Caco-2 (cell line): ENCODE measurements at regions not wholly inside any gene's neighbourhood (a gene's known extent, or its start where the extent isn't known, plus 50 kb on each side); places are given as distances from the start of the nearest gene placed in this dataset.
"Not testable (repeated sequence)": the region's sequence is repeated elsewhere in the genome, so short reads cannot be mapped to it uniquely, and the experiment has no call there.

Source experiments
- BruUV-seq: library from RNA; stranded (reverse); fragments of 400-500 nt; replicated peaks from 2 replicates; lab custom pipeline; 2021; lab: Mats Ljungman, UMichigan
- CTCF ChIA-PET: fragments of 300-600 bp; sonication (Branson Sonifier 250); formaldehyde crosslinking; loops from one replicate; lab custom pipeline; 2022; ENCODE audit warnings: antibody characterized with exemption; lab: Charles Lee
- POLR2A ChIA-PET: fragments of 300-600 bp; sonication (Branson Sonifier 250); formaldehyde crosslinking; loops from one replicate; lab custom pipeline; 2022; ENCODE audit warnings: antibody characterized with exemption; lab: Charles Lee
- DNase-seq, 2 experiments: peaks; one replicate each; pipeline versions ENCODE4 v3.0.0 to v3.0.0-alpha.2; 2020 to 2022
- H3K27me3 ChIP-seq: replicated peaks from 2 replicates; pipeline ENCODE4 v1.6.0; 2011; ENCODE audit warnings: low read length; ENCODE audit not compliant: control insufficient read depth, insufficient read depth
- H3K36me3 ChIP-seq: 2 replicates; pipeline ENCODE4 v1.5.1; 2011; ENCODE audit warnings: low read length; ENCODE audit not compliant: control insufficient read depth, insufficient read depth
- H3K4me1 ChIP-seq: fragments of 250-450 bp; sonication (Bioruptor Pico); 2 replicates; pipeline ENCODE4 v1.5.1; 2020; ENCODE audit warnings: mild to moderate bottlenecking
- H3K4me3 ChIP-seq: 2 replicates; pipeline ENCODE4 v1.5.1; 2011; ENCODE audit warnings: low read depth, mild to moderate bottlenecking, control low read depth, low read length
- H3K9me3 ChIP-seq: fragments of 250-450 bp; sonication (Bioruptor Pico); 2 replicates; pipeline ENCODE4 v1.5.1; 2020; ENCODE audit warnings: mild to moderate bottlenecking, moderate library complexity
- H3K27ac Mint-ChIP-seq: one replicate; pipeline ENCODE4 v1.8.0; 2022; ENCODE audit warnings: mixed read lengths; ENCODE audit not compliant: unreplicated experiment
- H3K27me3 Mint-ChIP-seq: one replicate; pipeline ENCODE4 v1.8.0; 2022; ENCODE audit warnings: mixed read lengths; ENCODE audit not compliant: insufficient read depth, unreplicated experiment
- H3K36me3 Mint-ChIP-seq: one replicate; pipeline ENCODE4 v1.8.0; 2022; ENCODE audit warnings: mild to moderate bottlenecking, mixed read lengths; ENCODE audit not compliant: insufficient read depth, unreplicated experiment
- H3K4me1 Mint-ChIP-seq: one replicate; pipeline ENCODE4 v1.8.0; 2022; ENCODE audit warnings: low read depth, mixed read lengths; ENCODE audit not compliant: unreplicated experiment
- H3K4me3 Mint-ChIP-seq: one replicate; pipeline ENCODE4 v1.8.0; 2022; ENCODE audit warnings: mild to moderate bottlenecking, moderate library complexity, mixed read lengths; ENCODE audit not compliant: unreplicated experiment
- H3K9me3 Mint-ChIP-seq: one replicate; pipeline ENCODE4 v1.8.0; 2022; ENCODE audit warnings: mixed read lengths; ENCODE audit not compliant: unreplicated experiment
- intact Hi-C: fragments of 100-400 bp; cut with micrococcal nuclease; formaldehyde crosslinking; loops from one replicate; pipeline ENCODE4 v1.10.0; 2022; ENCODE audit not compliant: unreplicated experiment
- TF ChIP-seq, protein P1 (sequence below), 2 experiments: fragments of 200-600 bp in 1 of 2; IDR thresholded peaks; 1 replicate in 1 of 2; 2 replicates in 1 of 2; pipeline versions ENCODE4 v1.5.1 to v1.8.0; 2011 to 2022; ENCODE audit warnings: antibody characterized with exemption in 1 of 2, control low read depth in 1 of 2, inconsistent platforms in 1 of 2, low read depth in 1 of 2, low read length in 1 of 2, mild to moderate bottlenecking in 1 of 2, moderate library complexity in 1 of 2; ENCODE audit not compliant: insufficient read depth in 1 of 2, severe bottlenecking in 1 of 2, unreplicated experiment in 1 of 2

- Mint-ChIP-seq H3K27ac (no peak overlapping the region), H3K27me3 (no peaks in the 10 kb centered on the region)
- no TSS peak for BruUV-seq
Measured at GRCh38 chr22:23453277-23453676, 126.8 kb downstream of the IGLL1 start.

GRCh38 chr22:23452231-23453010, 127.7 kb downstream of the IGLL1 start:
- no peaks in the 10 kb centered on the region for H3K27me3 Mint-ChIP-seq
- DNase-seq, result no peak
- H3K27ac Mint-ChIP-seq, result no peak overlapping the region
- no peaks in the 10 kb centered on the region for H3K4me1 Mint-ChIP-seq
- POLR2A ChIA-PET, result no interaction called here
- H3K36me3 Mint-ChIP-seq, result peaks cover 6% of the 10 kb centered on the region
- H3K36me3 ChIP-seq, result no peaks in the 10 kb centered on the region
- CTCF ChIA-PET, result no interaction called here
- H3K4me1 ChIP-seq, result no peaks in the 10 kb centered on the region
- no peaks in the 10 kb centered on the region for H3K9me3 ChIP-seq
- no peak overlapping the region for H3K4me3 ChIP-seq
- H3K9me3 Mint-ChIP-seq, result peaks cover 1% of the 10 kb centered on the region
- TF ChIP-seq, protein P1, sequence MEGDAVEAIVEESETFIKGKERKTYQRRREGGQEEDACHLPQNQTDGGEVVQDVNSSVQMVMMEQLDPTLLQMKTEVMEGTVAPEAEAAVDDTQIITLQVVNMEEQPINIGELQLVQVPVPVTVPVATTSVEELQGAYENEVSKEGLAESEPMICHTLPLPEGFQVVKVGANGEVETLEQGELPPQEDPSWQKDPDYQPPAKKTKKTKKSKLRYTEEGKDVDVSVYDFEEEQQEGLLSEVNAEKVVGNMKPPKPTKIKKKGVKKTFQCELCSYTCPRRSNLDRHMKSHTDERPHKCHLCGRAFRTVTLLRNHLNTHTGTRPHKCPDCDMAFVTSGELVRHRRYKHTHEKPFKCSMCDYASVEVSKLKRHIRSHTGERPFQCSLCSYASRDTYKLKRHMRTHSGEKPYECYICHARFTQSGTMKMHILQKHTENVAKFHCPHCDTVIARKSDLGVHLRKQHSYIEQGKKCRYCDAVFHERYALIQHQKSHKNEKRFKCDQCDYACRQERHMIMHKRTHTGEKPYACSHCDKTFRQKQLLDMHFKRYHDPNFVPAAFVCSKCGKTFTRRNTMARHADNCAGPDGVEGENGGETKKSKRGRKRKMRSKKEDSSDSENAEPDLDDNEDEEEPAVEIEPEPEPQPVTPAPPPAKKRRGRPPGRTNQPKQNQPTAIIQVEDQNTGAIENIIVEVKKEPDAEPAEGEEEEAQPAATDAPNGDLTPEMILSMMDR (IDR thresholded peaks at IDR 0.05; ENCODE audit: insufficient read depth in 1 of 2, low read depth in 1 of 2, low read length in 1 of 2, severe bottlenecking in 1 of 2, unreplicated experiment in 1 of 2), result no peak
- BruUV-seq, result no TSS peak
- H3K27me3 ChIP-seq, result no peaks in the 10 kb centered on the region
- H3K4me3 Mint-ChIP-seq, result no peak overlapping the region
- intact Hi-C loops, result no loop called here

More at GRCh38 chr22:23453277-23453676, 126.8 kb downstream of the IGLL1 start:
- Histone ChIP-seq H3K36me3 (no peaks in the 10 kb centered on the region), H3K4me3 (no peak overlapping the region), H3K4me1 (no peaks in the 10 kb centered on the region), H3K9me3 (no peaks in the 10 kb centered on the region), H3K27me3 (no peaks in the 10 kb centered on the region)
- H3K9me3 Mint-ChIP-seq, result no peaks in the 10 kb centered on the region
- peaks cover 6% of the 10 kb centered on the region for H3K36me3 Mint-ChIP-seq
- intact Hi-C loops, result no loop called here
- DNase-seq, result no peak
- POLR2A ChIA-PET, result no interaction called here
- TF ChIP-seq, protein P1 (IDR thresholded peaks at IDR 0.05; ENCODE audit: insufficient read depth in 1 of 2, low read depth in 1 of 2, low read length in 1 of 2, severe bottlenecking in 1 of 2, unreplicated experiment in 1 of 2), result no peak
- H3K4me1 Mint-ChIP-seq, result no peaks in the 10 kb centered on the region
- H3K4me3 Mint-ChIP-seq, result no peak overlapping the region
- CTCF ChIA-PET, result no interaction called here

- DNase-seq, BruUV-seq, CTCF ChIA-PET, intact Hi-C loops, H3K4me1 Mint-ChIP-seq, H3K9me3 Mint-ChIP-seq, H3K4me1 ChIP-seq, H3K36me3 ChIP-seq, H3K27me3 Mint-ChIP-seq, H3K27me3 ChIP-seq, H3K4me3 ChIP-seq, H3K27ac Mint-ChIP-seq, H3K36me3 Mint-ChIP-seq, POLR2A ChIA-PET, H3K9me3 ChIP-seq, H3K4me3 Mint-ChIP-seq: not testable (repeated sequence)
Measured at GRCh38 chr22:23451452-23452230, 128.4 kb downstream of the IGLL1 start.

- DNase-seq, CTCF ChIA-PET, H3K27me3 ChIP-seq, H3K9me3 ChIP-seq, H3K4me3 Mint-ChIP-seq, H3K27me3 Mint-ChIP-seq, H3K4me1 ChIP-seq, H3K36me3 ChIP-seq, H3K27ac Mint-ChIP-seq, H3K36me3 Mint-ChIP-seq, intact Hi-C loops, BruUV-seq, H3K4me3 ChIP-seq, POLR2A ChIA-PET, H3K4me1 Mint-ChIP-seq: not testable (repeated sequence)
- H3K9me3 Mint-ChIP-seq, result peaks cover 14% of the 10 kb centered on the region
Measured at GRCh38 chr22:23450821-23451220, 129.3 kb downstream of the IGLL1 start.
